WTC11 (cell line): ENCODE measurements at regions not wholly inside any gene's neighbourhood (a gene's known extent, or its start where the extent isn't known, plus 50 kb on each side); places are given as distances from the start of the nearest gene placed in this dataset.

Experiments
- ATAC-seq: fragments of 200-7000 bp; cut with Tn5 transposase; 2 replicates; pipeline ENCODE4 v1.10.0; 2021; ENCODE audit warnings: mild to moderate bottlenecking, moderate library complexity
- CTCF ChIA-PET: fragments of 300-600 bp; sonication (Branson Sonifier 250); formaldehyde crosslinking; loops from one replicate; lab custom pipeline; 2021; ENCODE audit warnings: antibody characterized with exemption; lab: Charles Lee
- POLR2A ChIA-PET: fragments of 350-600 bp; sonication (Branson Sonifier 250); formaldehyde crosslinking; loops from one replicate; lab custom pipeline; 2021; ENCODE audit warnings: antibody characterized with exemption; lab: Charles Lee
- DNase-seq: peaks from one replicate; pipeline ENCODE4 v3.0.0; 2021; ENCODE audit warnings: low spot score
- H3K27ac Mint-ChIP-seq: 2 replicates; pipeline ENCODE4 v1.8.0; 2021; ENCODE audit warnings: mixed read lengths
- H3K27me3 Mint-ChIP-seq: 2 replicates; pipeline ENCODE4 v1.8.0; 2021; ENCODE audit warnings: low read depth, mild to moderate bottlenecking, moderate library complexity, mixed read lengths
- H3K36me3 Mint-ChIP-seq: 2 replicates; pipeline ENCODE4 v1.8.0; 2021; ENCODE audit warnings: mixed read lengths
- H3K4me1 Mint-ChIP-seq: 2 replicates; pipeline ENCODE4 v1.8.0; 2022; ENCODE audit warnings: mixed read lengths
- H3K4me3 Mint-ChIP-seq: 2 replicates; pipeline ENCODE4 v1.8.0; 2021; ENCODE audit warnings: mild to moderate bottlenecking, moderate library complexity, mixed read lengths
- H3K9me3 Mint-ChIP-seq: 2 replicates; pipeline ENCODE4 v1.8.0; 2021; ENCODE audit warnings: mixed read lengths
- AFF4 ChIP-seq: sonication (generic); formaldehyde crosslinking; IDR thresholded peaks from 2 replicates; pipeline ENCODE4 v1.8.1; 2023; ENCODE audit warnings: mild to moderate bottlenecking, missing genetic modification reagents, borderline replicate concordance
- CBFB ChIP-seq: sonication (generic); formaldehyde crosslinking; IDR thresholded peaks from 2 replicates; pipeline ENCODE4 v1.8.1; 2022; ENCODE audit warnings: mild to moderate bottlenecking, low read depth, missing genetic modification reagents
- ESRRA ChIP-seq: sonication (generic); formaldehyde crosslinking; IDR thresholded peaks from 2 replicates; pipeline ENCODE4 v1.8.1; 2022; ENCODE audit warnings: mild to moderate bottlenecking, missing genetic modification reagents, borderline replicate concordance
- ETV6 ChIP-seq: sonication (generic); formaldehyde crosslinking; IDR thresholded peaks from 2 replicates; pipeline ENCODE4 v1.8.1; 2022; ENCODE audit warnings: mild to moderate bottlenecking, missing genetic modification reagents
- GRHL2 ChIP-seq: fragments of 250-450 bp; sonication (Bioruptor Pico); IDR thresholded peaks from 2 replicates; pipeline ENCODE4 v1.8.0; 2022; ENCODE audit warnings: mild to moderate bottlenecking, moderate library complexity; ENCODE audit not compliant: insufficient replicate concordance, severe bottlenecking
- HMGA2 ChIP-seq: fragments of 250-450 bp; sonication (Bioruptor Pico); IDR thresholded peaks from 2 replicates; pipeline ENCODE4 v1.4.0; 2021; ENCODE audit warnings: mild to moderate bottlenecking, moderate library complexity
- JUN ChIP-seq: sonication (generic); formaldehyde crosslinking; IDR thresholded peaks from 2 replicates; pipeline ENCODE4 v1.8.0; 2023; ENCODE audit warnings: mild to moderate bottlenecking, missing genetic modification reagents
- MXD4 ChIP-seq: fragments of 250-450 bp; sonication (Bioruptor Pico); IDR thresholded peaks from 2 replicates; pipeline ENCODE4 v1.8.0; 2021; ENCODE audit warnings: mild to moderate bottlenecking, moderate library complexity, borderline replicate concordance
- NFATC4 ChIP-seq: fragments of 250-450 bp; sonication (Bioruptor Pico); IDR thresholded peaks from 2 replicates; pipeline ENCODE4 v1.9.0; 2021; ENCODE audit warnings: mild to moderate bottlenecking
- NFYB ChIP-seq: sonication (generic); formaldehyde crosslinking; conservative IDR thresholded peaks from 2 replicates; pipeline ENCODE4 v1.8.0; 2022; ENCODE audit warnings: low read depth, missing genetic modification reagents
- PRRX2 ChIP-seq: fragments of 250-450 bp; sonication (Bioruptor Pico); IDR thresholded peaks from 2 replicates; pipeline ENCODE4 v1.8.0; 2021; ENCODE audit warnings: mild to moderate bottlenecking
- RELA ChIP-seq: sonication (generic); formaldehyde crosslinking; IDR thresholded peaks from 2 replicates; pipeline ENCODE4 v1.8.1; 2022; ENCODE audit warnings: missing genetic modification reagents, mild to moderate bottlenecking, borderline replicate concordance
- SMAD4 ChIP-seq: sonication (generic); formaldehyde crosslinking; IDR thresholded peaks from 2 replicates; pipeline ENCODE4 v1.8.0; 2022; ENCODE audit warnings: mild to moderate bottlenecking, missing genetic modification reagents
- SOX15 ChIP-seq: fragments of 250-450 bp; sonication (Bioruptor Pico); IDR thresholded peaks from 2 replicates; pipeline ENCODE4 v1.9.0; 2021; ENCODE audit warnings: mild to moderate bottlenecking
- USF1 ChIP-seq: sonication (generic); formaldehyde crosslinking; IDR thresholded peaks from 2 replicates; pipeline ENCODE4 v1.8.0; 2022; ENCODE audit warnings: mild to moderate bottlenecking, missing genetic modification reagents
- ZNF219 ChIP-seq: sonication (generic); formaldehyde crosslinking; IDR thresholded peaks from 2 replicates; pipeline ENCODE4 v1.8.0; 2023; ENCODE audit warnings: missing genetic modification reagents, mild to moderate bottlenecking, borderline replicate concordance
- ZNF416 ChIP-seq: fragments of 250-450 bp; sonication (Bioruptor Pico); IDR thresholded peaks from 2 replicates; pipeline ENCODE4 v1.9.0; 2021; ENCODE audit warnings: mild to moderate bottlenecking, inconsistent platforms
- ZNF423 ChIP-seq: fragments of 250-450 bp; sonication (Bioruptor Pico); IDR thresholded peaks from 2 replicates; pipeline ENCODE4 v2.1.2; 2022; ENCODE audit warnings: mild to moderate bottlenecking, moderate library complexity
- TF ChIP-seq, protein P1 (sequence below): sonication (generic); formaldehyde crosslinking; IDR thresholded peaks from 2 replicates; pipeline ENCODE4 v1.8.1; 2022; ENCODE audit warnings: low read depth, missing genetic modification reagents, borderline replicate concordance
- TF ChIP-seq, protein P2 (sequence below): sonication (generic); formaldehyde crosslinking; IDR thresholded peaks from 2 replicates; pipeline ENCODE4 v1.8.1; 2022; ENCODE audit warnings: missing genetic modification reagents, borderline replicate concordance
- TF ChIP-seq, protein P3 (sequence below): sonication (generic); formaldehyde crosslinking; IDR thresholded peaks from 2 replicates; pipeline ENCODE4 v1.8.0; 2022; ENCODE audit warnings: mild to moderate bottlenecking, missing genetic modification reagents
- TF ChIP-seq, protein P4 (sequence below): sonication (generic); formaldehyde crosslinking; IDR thresholded peaks from 2 replicates; pipeline ENCODE4 v1.8.0; 2023; ENCODE audit warnings: mild to moderate bottlenecking, missing genetic modification reagents

- TF ChIP-seq AFF4 (CRISPR knock-in tag) (no peak), CBFB (CRISPR knock-in tag) (no peak), SMAD4 (CRISPR knock-in tag) (no peak), ZNF219 (CRISPR knock-in tag) (no peak), NFATC4 (no peak), SOX15 (no peak), HMGA2 (no peak), MXD4 (CRISPR knock-in tag) (no peak)
- TF ChIP-seq, protein P1, sequence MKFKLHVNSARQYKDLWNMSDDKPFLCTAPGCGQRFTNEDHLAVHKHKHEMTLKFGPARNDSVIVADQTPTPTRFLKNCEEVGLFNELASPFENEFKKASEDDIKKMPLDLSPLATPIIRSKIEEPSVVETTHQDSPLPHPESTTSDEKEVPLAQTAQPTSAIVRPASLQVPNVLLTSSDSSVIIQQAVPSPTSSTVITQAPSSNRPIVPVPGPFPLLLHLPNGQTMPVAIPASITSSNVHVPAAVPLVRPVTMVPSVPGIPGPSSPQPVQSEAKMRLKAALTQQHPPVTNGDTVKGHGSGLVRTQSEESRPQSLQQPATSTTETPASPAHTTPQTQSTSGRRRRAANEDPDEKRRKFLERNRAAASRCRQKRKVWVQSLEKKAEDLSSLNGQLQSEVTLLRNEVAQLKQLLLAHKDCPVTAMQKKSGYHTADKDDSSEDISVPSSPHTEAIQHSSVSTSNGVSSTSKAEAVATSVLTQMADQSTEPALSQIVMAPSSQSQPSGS (CRISPR knock-in tag): no peak
- TF ChIP-seq, protein P2, sequence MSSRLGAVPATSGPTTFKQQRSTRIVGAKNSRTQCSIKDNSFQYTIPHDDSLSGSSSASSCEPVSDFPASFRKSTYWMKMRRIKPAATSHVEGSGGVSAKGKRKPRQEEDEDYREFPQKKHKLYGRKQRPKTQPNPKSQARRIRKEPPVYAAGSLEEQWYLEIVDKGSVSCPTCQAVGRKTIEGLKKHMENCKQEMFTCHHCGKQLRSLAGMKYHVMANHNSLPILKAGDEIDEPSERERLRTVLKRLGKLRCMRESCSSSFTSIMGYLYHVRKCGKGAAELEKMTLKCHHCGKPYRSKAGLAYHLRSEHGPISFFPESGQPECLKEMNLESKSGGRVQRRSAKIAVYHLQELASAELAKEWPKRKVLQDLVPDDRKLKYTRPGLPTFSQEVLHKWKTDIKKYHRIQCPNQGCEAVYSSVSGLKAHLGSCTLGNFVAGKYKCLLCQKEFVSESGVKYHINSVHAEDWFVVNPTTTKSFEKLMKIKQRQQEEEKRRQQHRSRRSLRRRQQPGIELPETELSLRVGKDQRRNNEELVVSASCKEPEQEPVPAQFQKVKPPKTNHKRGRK (CRISPR knock-in tag): no peak
- TF ChIP-seq, protein P3, sequence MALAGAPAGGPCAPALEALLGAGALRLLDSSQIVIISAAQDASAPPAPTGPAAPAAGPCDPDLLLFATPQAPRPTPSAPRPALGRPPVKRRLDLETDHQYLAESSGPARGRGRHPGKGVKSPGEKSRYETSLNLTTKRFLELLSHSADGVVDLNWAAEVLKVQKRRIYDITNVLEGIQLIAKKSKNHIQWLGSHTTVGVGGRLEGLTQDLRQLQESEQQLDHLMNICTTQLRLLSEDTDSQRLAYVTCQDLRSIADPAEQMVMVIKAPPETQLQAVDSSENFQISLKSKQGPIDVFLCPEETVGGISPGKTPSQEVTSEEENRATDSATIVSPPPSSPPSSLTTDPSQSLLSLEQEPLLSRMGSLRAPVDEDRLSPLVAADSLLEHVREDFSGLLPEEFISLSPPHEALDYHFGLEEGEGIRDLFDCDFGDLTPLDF (CRISPR knock-in tag): no peak
- TF ChIP-seq, protein P4, sequence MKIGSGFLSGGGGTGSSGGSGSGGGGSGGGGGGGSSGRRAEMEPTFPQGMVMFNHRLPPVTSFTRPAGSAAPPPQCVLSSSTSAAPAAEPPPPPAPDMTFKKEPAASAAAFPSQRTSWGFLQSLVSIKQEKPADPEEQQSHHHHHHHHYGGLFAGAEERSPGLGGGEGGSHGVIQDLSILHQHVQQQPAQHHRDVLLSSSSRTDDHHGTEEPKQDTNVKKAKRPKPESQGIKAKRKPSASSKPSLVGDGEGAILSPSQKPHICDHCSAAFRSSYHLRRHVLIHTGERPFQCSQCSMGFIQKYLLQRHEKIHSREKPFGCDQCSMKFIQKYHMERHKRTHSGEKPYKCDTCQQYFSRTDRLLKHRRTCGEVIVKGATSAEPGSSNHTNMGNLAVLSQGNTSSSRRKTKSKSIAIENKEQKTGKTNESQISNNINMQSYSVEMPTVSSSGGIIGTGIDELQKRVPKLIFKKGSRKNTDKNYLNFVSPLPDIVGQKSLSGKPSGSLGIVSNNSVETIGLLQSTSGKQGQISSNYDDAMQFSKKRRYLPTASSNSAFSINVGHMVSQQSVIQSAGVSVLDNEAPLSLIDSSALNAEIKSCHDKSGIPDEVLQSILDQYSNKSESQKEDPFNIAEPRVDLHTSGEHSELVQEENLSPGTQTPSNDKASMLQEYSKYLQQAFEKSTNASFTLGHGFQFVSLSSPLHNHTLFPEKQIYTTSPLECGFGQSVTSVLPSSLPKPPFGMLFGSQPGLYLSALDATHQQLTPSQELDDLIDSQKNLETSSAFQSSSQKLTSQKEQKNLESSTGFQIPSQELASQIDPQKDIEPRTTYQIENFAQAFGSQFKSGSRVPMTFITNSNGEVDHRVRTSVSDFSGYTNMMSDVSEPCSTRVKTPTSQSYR: no peak
- DNase-seq (no peak), ATAC-seq (no peak)
- H3K27me3 Mint-ChIP-seq: peaks cover 34% of the 10 kb centered on the region
- H3K4me1 Mint-ChIP-seq: no peaks in the 10 kb centered on the region
- POLR2A ChIA-PET: no interaction called here
- H3K27ac Mint-ChIP-seq: no peak overlapping the region
- H3K4me3 Mint-ChIP-seq: no peak overlapping the region
- peaks cover 11% of the 10 kb centered on the region for H3K36me3 Mint-ChIP-seq
- CTCF ChIA-PET: no interaction called here
- peaks cover 18% of the 10 kb centered on the region for H3K9me3 Mint-ChIP-seq
Observed at GRCh38 chr9:96031916-96032534, 156.5 kb downstream of the ERCC6L2 start.

- Mint-ChIP-seq H3K27ac (no peak overlapping the region), H3K4me1 (peaks cover 4% of the 10 kb centered on the region), H3K4me3 (no peak overlapping the region), H3K9me3 (peaks cover 16% of the 10 kb centered on the region), H3K27me3 (peaks cover 40% of the 10 kb centered on the region), H3K36me3 (peaks cover 10% of the 10 kb centered on the region)
- ChIA-PET CTCF (no interaction called here), POLR2A (no interaction called here)
- no peak for ATAC-seq
- no peak for DNase-seq
- TF ChIP-seq ESRRA: no peak
- TF ChIP-seq ETV6 (CRISPR knock-in tag): no peak
- no peak for TF ChIP-seq ZNF416 (CRISPR knock-in tag)
- no peak for TF ChIP-seq USF1 (CRISPR knock-in tag)
- no peak for TF ChIP-seq ZNF423
- TF ChIP-seq PRRX2: no peak
- TF ChIP-seq, protein P2 (CRISPR knock-in tag): no peak
- TF ChIP-seq GRHL2: no peak
- no peak for TF ChIP-seq NFYB
- no peak for TF ChIP-seq HMGA2
- TF ChIP-seq RELA (CRISPR knock-in tag): no peak
- no peak for TF ChIP-seq JUN (CRISPR knock-in tag)
- no peak for TF ChIP-seq ZNF219 (CRISPR knock-in tag)
Observed at GRCh38 chr9:96031366-96031824, 155.9 kb downstream of the ERCC6L2 start.
